GM19372 (cell line): ENCODE measurements at regions not wholly inside any gene's neighbourhood (a gene's known extent, or its start where the extent isn't known, plus 50 kb on each side); places are given as distances from the start of the nearest gene placed in this dataset.
"Not testable (repeated sequence)": the region's sequence is repeated elsewhere in the genome, so short reads cannot be mapped to it uniquely, and the experiment has no call there.

Experiments used
- ATAC-seq: cut with Tn5 transposase; IDR thresholded peaks from one replicate; pipeline ENCODE4 v1.9.1; 2021; ENCODE audit warnings: mild to moderate bottlenecking, low read depth, moderate library complexity; ENCODE audit not compliant: unreplicated experiment

GRCh38 chr1:173257805-173258204 lies 50.7 kb upstream of the TNFSF4 start:
- ATAC-seq, result no peak

- no peak for ATAC-seq
Measured at GRCh38 chr1:173258479-173259264, 51.5 kb upstream of the TNFSF4 start.

- ATAC-seq, result not testable (repeated sequence)
Measured at GRCh38 chr1:173260329-173260728, 53.2 kb upstream of the TNFSF4 start.

- ATAC-seq, result no peak
Measured at GRCh38 chr1:173266841-173267240, 59.7 kb upstream of the TNFSF4 start.

GRCh38 chr1:173267453-173267945 lies 60.4 kb upstream of the TNFSF4 start:
- ATAC-seq, result no peak

- no peak for ATAC-seq
Measured at GRCh38 chr1:173268261-173268660, 61.1 kb upstream of the TNFSF4 start.

GRCh38 chr1:173268786-173269277 lies 61.7 kb upstream of the TNFSF4 start:
- no peak for ATAC-seq

GRCh38 chr1:173269490-173270230 lies 62.5 kb upstream of the TNFSF4 start:
- no peak for ATAC-seq

- no peak for ATAC-seq
Measured at GRCh38 chr1:173270243-173270642, 63.1 kb upstream of the TNFSF4 start.

- not testable (repeated sequence) for ATAC-seq
Measured at GRCh38 chr1:173271021-173271420, 63.9 kb upstream of the TNFSF4 start.

GRCh38 chr1:173275496-173275895 lies 68.4 kb upstream of the TNFSF4 start:
- no peak for ATAC-seq

- peak; percentile 72 for ATAC-seq
Measured at GRCh38 chr1:173276922-173277800, 70.0 kb upstream of the TNFSF4 start.

- no peak for ATAC-seq
Measured at GRCh38 chr1:173280899-173281660, 73.9 kb upstream of the TNFSF4 start.

GRCh38 chr1:173285048-173285447 lies 77.9 kb upstream of the TNFSF4 start:
- no peak for ATAC-seq

GRCh38 chr1:173287785-173288184 lies 80.7 kb upstream of the TNFSF4 start:
- ATAC-seq, result no peak

- no peak for ATAC-seq
Measured at GRCh38 chr1:173293756-173294155, 86.6 kb upstream of the TNFSF4 start.

GRCh38 chr1:173294843-173295242 lies 87.7 kb upstream of the TNFSF4 start:
- no peak for ATAC-seq

- ATAC-seq, result no peak
Measured at GRCh38 chr1:173295391-173295790, 88.3 kb upstream of the TNFSF4 start.

GRCh38 chr1:173295995-173296394 lies 88.9 kb upstream of the TNFSF4 start:
- ATAC-seq, result no peak
